Peyer's patch (tissue), 4 donors: ENCODE measurements at regions not wholly inside any gene's neighbourhood (a gene's known extent, or its start where the extent isn't known, plus 50 kb on each side); places are given as distances from the start of the nearest gene placed in this dataset.

Experiments used
- DNase-seq, 3 donors: peaks; one replicate each; pipeline ENCODE4 v3.0.0-alpha.2; 2017 to 2019
- H3K27ac ChIP-seq, 4 donors: fragments of 200-600 bp; sonication (generic); one replicate each; pipeline ENCODE4 v1.5.1; 2016 to 2019
- H3K27me3 ChIP-seq, 2 donors: fragments of 200-600 bp; sonication (generic); one replicate each; pipeline ENCODE4 v1.5.1; 2019
- H3K36me3 ChIP-seq, 3 donors: fragments of 200-600 bp; sonication (generic); one replicate each; pipeline ENCODE4 v1.5.1; 2016 to 2019
- H3K4me1 ChIP-seq, 4 donors: fragments of 200-600 bp; sonication (generic); one replicate each; pipeline ENCODE4 v1.5.1; 2016 to 2019
- H3K4me3 ChIP-seq, 4 donors: fragments of 200-600 bp; sonication (generic); 1 replicate in 3 of 4; 2 replicates in 1 of 4; pipeline ENCODE4 v1.5.1; 2016 to 2019; ENCODE audit warnings: mild to moderate bottlenecking in 1 of 4
- H3K9me3 ChIP-seq, 4 donors: fragments of 200-600 bp; sonication (generic); one replicate each; pipeline ENCODE4 v1.5.1; 2016 to 2019; ENCODE audit warnings: mild to moderate bottlenecking in 1 of 4
- CTCF ChIP-seq, 6 experiments: fragments of 450-650 bp in 4 of 6; fragments of 200-600 bp in 2 of 6; sonication (generic) in 1 of 6; IDR thresholded peaks; one replicate each; pipeline ENCODE4 v1.5.1; 2017 to 2019; ENCODE audit warnings: antibody characterized with exemption in 6 of 6, mild to moderate bottlenecking in 3 of 6, moderate library complexity in 1 of 6
- POLR2A ChIP-seq, 2 donors: fragments of 450-650 bp; IDR thresholded peaks; one replicate each; pipeline ENCODE4 v1.5.1; 2017; ENCODE audit warnings: antibody characterized with exemption in 2 of 2, mild to moderate bottlenecking in 2 of 2, moderate library complexity in 2 of 2

GRCh38 chr3:137324114-137324513, 366.3 kb downstream of the IL20RB start:
- no peaks in the 10 kb centered on the region for H3K4me1 ChIP-seq
- H3K27me3 ChIP-seq: no peaks in the 10 kb centered on the region
- DNase-seq: no peak
- H3K36me3 ChIP-seq: no peaks in the 10 kb centered on the region
- no peaks in the 10 kb centered on the region for H3K9me3 ChIP-seq
- H3K27ac ChIP-seq: no peak overlapping the region
- TF ChIP-seq CTCF (IDR thresholded peaks at IDR 0.05): no peak
- no peak for TF ChIP-seq POLR2A (IDR thresholded peaks at IDR 0.05)
- H3K4me3 ChIP-seq: no peak overlapping the region

- Histone ChIP-seq H3K4me1 (no peaks in the 10 kb centered on the region), H3K27ac (no peak overlapping the region), H3K9me3 (no peaks in the 10 kb centered on the region), H3K4me3 (no peak overlapping the region), H3K27me3 (no peaks in the 10 kb centered on the region), H3K36me3 (no peaks in the 10 kb centered on the region)
- DNase-seq: no peak
- TF ChIP-seq CTCF (IDR thresholded peaks at IDR 0.05) (no peak), POLR2A (IDR thresholded peaks at IDR 0.05) (no peak)
Measured at GRCh38 chr3:137325170-137325569, 367.4 kb downstream of the IL20RB start.

- Histone ChIP-seq H3K4me1 (no peaks in the 10 kb centered on the region), H3K27ac (no peak overlapping the region), H3K4me3 (no peak overlapping the region), H3K36me3 (no peaks in the 10 kb centered on the region), H3K9me3 (no peaks in the 10 kb centered on the region), H3K27me3 (no peaks in the 10 kb centered on the region)
- TF ChIP-seq CTCF (IDR thresholded peaks at IDR 0.05) (no peak), POLR2A (IDR thresholded peaks at IDR 0.05) (no peak)
- no peak for DNase-seq
Measured at GRCh38 chr3:137325934-137326333, 368.2 kb downstream of the IL20RB start.

- TF ChIP-seq POLR2A (IDR thresholded peaks at IDR 0.05): no peak
- no peak for TF ChIP-seq CTCF (IDR thresholded peaks at IDR 0.05)
- Histone ChIP-seq H3K36me3 (no peaks in the 10 kb centered on the region), H3K9me3 (no peaks in the 10 kb centered on the region), H3K27me3 (no peaks in the 10 kb centered on the region), H3K27ac (no peak overlapping the region), H3K4me1 (no peaks in the 10 kb centered on the region), H3K4me3 (no peak overlapping the region)
- DNase-seq: no peak
Measured at GRCh38 chr3:137329594-137329993, 371.8 kb downstream of the IL20RB start.

GRCh38 chr3:137330246-137330645, 372.5 kb downstream of the IL20RB start:
- Histone ChIP-seq H3K4me3 (no peak overlapping the region), H3K36me3 (no peaks in the 10 kb centered on the region), H3K4me1 (no peaks in the 10 kb centered on the region), H3K27ac (no peak overlapping the region), H3K9me3 (no peaks in the 10 kb centered on the region), H3K27me3 (no peaks in the 10 kb centered on the region)
- no peak for DNase-seq
- TF ChIP-seq POLR2A (IDR thresholded peaks at IDR 0.05) (no peak), CTCF (IDR thresholded peaks at IDR 0.05) (no peak)

- Histone ChIP-seq H3K4me1 (no peaks in the 10 kb centered on the region), H3K27ac (no peak overlapping the region), H3K4me3 (no peak overlapping the region), H3K27me3 (no peaks in the 10 kb centered on the region), H3K9me3 (no peaks in the 10 kb centered on the region), H3K36me3 (no peaks in the 10 kb centered on the region)
- TF ChIP-seq CTCF (IDR thresholded peaks at IDR 0.05) (no peak), POLR2A (IDR thresholded peaks at IDR 0.05) (no peak)
- no peak for DNase-seq
Measured at GRCh38 chr3:137332297-137332696, 374.5 kb downstream of the IL20RB start.
